PC-3 (cell line): ENCODE measurements at regions not wholly inside any gene's neighbourhood (a gene's known extent, or its start where the extent isn't known, plus 50 kb on each side); places are given as distances from the start of the nearest gene placed in this dataset.

Source experiments
- ATAC-seq: fragments of 200-7000 bp; cut with Tn5 transposase; 2 replicates; pipeline ENCODE4 v1.9.1; 2020; ENCODE audit warnings: mild to moderate bottlenecking, moderate library complexity
- BruUV-seq: library from RNA; stranded (reverse); fragments of 400-500 nt; replicated peaks from 2 replicates; lab custom pipeline; 2021; lab: Mats Ljungman, UMichigan
- CTCF ChIA-PET: fragments of 300-600 bp; sonication (Branson Sonifier 250); formaldehyde crosslinking; loops from one replicate; lab custom pipeline; 2022; ENCODE audit warnings: antibody characterized with exemption; lab: Charles Lee
- POLR2A ChIA-PET: fragments of 300-600 bp; sonication (Branson Sonifier 250); formaldehyde crosslinking; loops from one replicate; lab custom pipeline; 2022; ENCODE audit warnings: antibody characterized with exemption; ENCODE audit not compliant: unreplicated experiment; lab: Charles Lee
- DNase-seq: peaks from one replicate; pipeline ENCODE4 v3.0.0-alpha.2; 2015
- H2AFZ ChIP-seq: fragments of 300-600 bp; sonication (generic); 2 replicates; pipeline ENCODE4 v1.6.0; 2016; ENCODE audit warnings: antibody characterized with exemption, low read length
- H3F3A ChIP-seq: fragments of 300-600 bp; sonication (generic); one replicate; pipeline ENCODE4 v1.6.0; 2017; ENCODE audit warnings: antibody characterized with exemption, low read length, control low read depth, mild to moderate bottlenecking; ENCODE audit not compliant: unreplicated experiment
- H3K27ac ChIP-seq: fragments of 300-600 bp; sonication (generic); 2 replicates; pipeline ENCODE4 v1.5.1; 2016; ENCODE audit warnings: mild to moderate bottlenecking, low read length
- H3K27me3 ChIP-seq: fragments of 300-600 bp; sonication (generic); 2 replicates; pipeline ENCODE4 v1.6.1; 2016; ENCODE audit warnings: low read length, mixed read lengths
- H3K36me3 ChIP-seq: fragments of 300-600 bp; sonication (generic); 2 replicates; pipeline ENCODE4 v1.6.1; 2016; ENCODE audit warnings: low read depth, mixed run types, low read length, mixed read lengths
- H3K4me1 ChIP-seq: fragments of 300-600 bp; sonication (generic); 2 replicates; pipeline ENCODE4 v1.5.1; 2016; ENCODE audit warnings: low read length; ENCODE audit not compliant: insufficient read depth
- H3K4me2 ChIP-seq: fragments of 300-600 bp; sonication (generic); 2 replicates; pipeline ENCODE4 v1.6.0; 2016; ENCODE audit warnings: low read length
- H3K4me3 ChIP-seq: fragments of 300-600 bp; sonication (generic); 2 replicates; pipeline ENCODE4 v1.5.1; 2016; ENCODE audit warnings: mild to moderate bottlenecking, low read length, mixed read lengths
- H3K79me2 ChIP-seq: fragments of 300-600 bp; sonication (generic); 2 replicates; pipeline ENCODE4 v1.6.1; 2017; ENCODE audit warnings: low read length, mixed read lengths
- H3K9ac ChIP-seq: fragments of 300-600 bp; sonication (generic); 2 replicates; pipeline ENCODE4 v1.6.0; 2016; ENCODE audit warnings: mild to moderate bottlenecking, low read length
- H3K9me2 ChIP-seq: fragments of 300-600 bp; sonication (generic); replicated peaks from 2 replicates; pipeline ENCODE4 v1.6.1; 2016; ENCODE audit warnings: mixed run types, low read length, mixed read lengths
- H3K9me3 ChIP-seq: fragments of 300-600 bp; sonication (generic); 2 replicates; pipeline ENCODE4 v1.6.1; 2016; ENCODE audit warnings: low read length, mixed read lengths
- H4K20me1 ChIP-seq: fragments of 300-600 bp; sonication (generic); 2 replicates; pipeline ENCODE4 v1.6.1; 2016; ENCODE audit warnings: low read length, mixed read lengths
- EZH2 ChIP-seq: fragments of 300-600 bp; sonication (generic); IDR thresholded peaks from one replicate; pipeline ENCODE4 v1.6.1; 2017; ENCODE audit warnings: antibody characterized with exemption, mild to moderate bottlenecking, low read length; ENCODE audit not compliant: unreplicated experiment
- EZH2phosphoT487 ChIP-seq: fragments of 300-600 bp; sonication (generic); IDR thresholded peaks from 2 replicates; pipeline ENCODE4 v1.6.1; 2018; ENCODE audit warnings: mild to moderate bottlenecking, antibody characterized with exemption, low read length, borderline replicate concordance
- intact Hi-C: fragments of 100-400 bp; cut with micrococcal nuclease; formaldehyde crosslinking; loops from 2 replicates; pipeline ENCODE4 v1.9.0; 2023
- TF ChIP-seq, protein P1 (sequence below): fragments of 300-600 bp; sonication (generic); conservative IDR thresholded peaks from 2 replicates; pipeline ENCODE4 v1.5.1; 2017; ENCODE audit warnings: antibody characterized with exemption, low read depth, mild to moderate bottlenecking, low read length

DNA sequence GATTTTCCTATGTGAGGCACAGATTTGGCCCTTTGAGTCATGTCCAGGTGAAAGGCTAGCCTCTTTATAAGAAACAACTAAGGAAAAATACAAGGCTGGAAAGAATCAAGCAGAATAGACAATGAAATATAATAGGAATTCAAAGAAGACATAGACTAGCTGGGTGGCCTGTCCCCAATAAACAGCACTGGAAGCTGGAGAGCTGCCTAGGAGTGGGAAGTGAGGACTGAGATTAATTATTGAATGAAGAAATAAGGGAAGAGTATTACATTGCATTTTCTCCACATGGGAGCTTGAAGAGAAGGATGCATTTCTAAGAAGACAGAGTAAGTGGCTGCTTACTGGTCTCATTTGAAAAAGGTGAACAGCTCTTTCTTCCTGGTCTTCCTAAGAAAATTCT is 100.0 kb downstream of the CCDC34 start:
- no peak overlapping the region for H3K4me2 ChIP-seq
- H3K79me2 ChIP-seq = no peaks in the 10 kb centered on the region
- H2AFZ ChIP-seq = no peak overlapping the region
- no peak overlapping the region for H3K4me3 ChIP-seq
- ATAC-seq (no peak), DNase-seq (no peak)
- H3K9ac ChIP-seq = no peak overlapping the region
- no peaks in the 10 kb centered on the region for H3K27me3 ChIP-seq
- TF ChIP-seq EZH2phosphoT487 (no peak), EZH2 (no peak)
- TF ChIP-seq, protein P1, sequence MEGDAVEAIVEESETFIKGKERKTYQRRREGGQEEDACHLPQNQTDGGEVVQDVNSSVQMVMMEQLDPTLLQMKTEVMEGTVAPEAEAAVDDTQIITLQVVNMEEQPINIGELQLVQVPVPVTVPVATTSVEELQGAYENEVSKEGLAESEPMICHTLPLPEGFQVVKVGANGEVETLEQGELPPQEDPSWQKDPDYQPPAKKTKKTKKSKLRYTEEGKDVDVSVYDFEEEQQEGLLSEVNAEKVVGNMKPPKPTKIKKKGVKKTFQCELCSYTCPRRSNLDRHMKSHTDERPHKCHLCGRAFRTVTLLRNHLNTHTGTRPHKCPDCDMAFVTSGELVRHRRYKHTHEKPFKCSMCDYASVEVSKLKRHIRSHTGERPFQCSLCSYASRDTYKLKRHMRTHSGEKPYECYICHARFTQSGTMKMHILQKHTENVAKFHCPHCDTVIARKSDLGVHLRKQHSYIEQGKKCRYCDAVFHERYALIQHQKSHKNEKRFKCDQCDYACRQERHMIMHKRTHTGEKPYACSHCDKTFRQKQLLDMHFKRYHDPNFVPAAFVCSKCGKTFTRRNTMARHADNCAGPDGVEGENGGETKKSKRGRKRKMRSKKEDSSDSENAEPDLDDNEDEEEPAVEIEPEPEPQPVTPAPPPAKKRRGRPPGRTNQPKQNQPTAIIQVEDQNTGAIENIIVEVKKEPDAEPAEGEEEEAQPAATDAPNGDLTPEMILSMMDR = no peak
- no peak overlapping the region for H3K27ac ChIP-seq
- BruUV-seq = no TSS peak
- ChIA-PET POLR2A (no interaction called here), CTCF (no interaction called here)
- no peaks in the 10 kb centered on the region for H3K36me3 ChIP-seq
- H3K4me1 ChIP-seq = no peaks in the 10 kb centered on the region
- no peaks in the 10 kb centered on the region for H3F3A ChIP-seq
- intact Hi-C loops = no loop called here
- H3K9me2 ChIP-seq = no peaks in the 10 kb centered on the region
- H3K9me3 ChIP-seq = no peaks in the 10 kb centered on the region
- H4K20me1 ChIP-seq = no peaks in the 10 kb centered on the region

DNA sequence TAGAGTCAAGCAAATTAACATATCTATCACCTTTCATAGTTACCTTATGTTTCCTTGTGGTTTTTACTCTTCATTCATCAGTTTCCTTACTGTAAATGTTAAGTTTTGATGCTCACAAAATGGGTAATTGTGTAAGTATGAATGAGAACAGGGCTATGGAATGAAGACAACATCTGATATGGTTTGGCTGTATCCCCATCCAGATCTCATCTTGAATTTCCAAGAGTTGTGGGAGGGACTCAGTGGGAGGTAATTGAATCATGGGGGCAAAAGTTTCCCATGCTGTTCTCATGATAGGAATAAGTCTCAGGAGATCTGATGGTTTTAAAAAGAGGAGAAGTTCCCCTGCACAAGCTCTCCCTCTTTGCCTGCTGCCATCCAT is 107.6 kb downstream of the CCDC34 start:
- Histone ChIP-seq H3K79me2 (no peaks in the 10 kb centered on the region), H3K9ac (no peak overlapping the region), H3K4me3 (no peak overlapping the region), H3K9me2 (no peaks in the 10 kb centered on the region), H3K27ac (no peak overlapping the region), H4K20me1 (no peaks in the 10 kb centered on the region), H3K27me3 (no peaks in the 10 kb centered on the region), H2AFZ (no peak overlapping the region), H3K36me3 (no peaks in the 10 kb centered on the region), H3K4me2 (no peak overlapping the region), H3K9me3 (no peaks in the 10 kb centered on the region), H3K4me1 (no peaks in the 10 kb centered on the region), H3F3A (no peaks in the 10 kb centered on the region)
- BruUV-seq = no TSS peak
- DNase-seq = no peak
- TF ChIP-seq EZH2phosphoT487 = no peak
- TF ChIP-seq EZH2 = no peak
- TF ChIP-seq, protein P1 = no peak
- POLR2A ChIA-PET = no interaction called here
- intact Hi-C loops = no loop called here
- ATAC-seq = no peak
- CTCF ChIA-PET = no interaction called here

DNA sequence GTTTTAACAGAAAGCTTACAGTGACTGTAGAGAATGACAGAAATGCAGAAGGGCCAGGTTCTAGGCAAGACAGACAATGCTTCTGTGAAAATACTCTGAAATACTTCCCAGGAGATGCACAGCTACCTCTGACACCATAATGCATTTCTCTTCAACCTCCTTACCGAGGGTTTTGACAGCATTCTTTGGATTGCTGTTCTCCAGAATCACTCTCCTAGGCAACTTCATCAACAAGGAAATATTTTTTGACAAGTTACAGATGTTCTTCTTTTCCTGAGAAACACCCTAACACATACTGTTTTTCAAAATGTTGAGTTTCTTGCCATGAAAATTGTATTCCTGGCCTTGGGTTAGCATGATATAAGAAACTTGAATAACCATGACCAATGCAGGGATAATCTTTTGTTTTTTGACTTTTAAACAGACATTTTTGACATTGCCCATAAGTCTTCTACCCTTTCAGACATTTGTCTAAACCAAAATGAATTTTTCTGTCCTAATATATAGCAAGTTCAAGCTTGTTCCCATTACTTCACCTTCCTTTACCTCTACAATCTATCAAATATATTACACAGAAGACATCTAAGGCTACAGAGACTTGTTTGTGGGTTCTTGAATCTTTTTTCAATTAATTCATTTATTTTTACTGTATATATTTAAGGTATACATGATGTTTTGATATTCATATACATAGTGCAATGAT is 108.1 kb downstream of the CCDC34 start:
- Histone ChIP-seq H3K27me3 (no peaks in the 10 kb centered on the region), H3K4me3 (no peak overlapping the region), H2AFZ (no peak overlapping the region), H3K9ac (no peak overlapping the region), H3K36me3 (no peaks in the 10 kb centered on the region), H3K27ac (no peak overlapping the region), H4K20me1 (no peaks in the 10 kb centered on the region), H3K9me3 (no peaks in the 10 kb centered on the region), H3K4me1 (no peaks in the 10 kb centered on the region), H3K79me2 (no peaks in the 10 kb centered on the region), H3K9me2 (no peaks in the 10 kb centered on the region), H3K4me2 (no peak overlapping the region), H3F3A (no peaks in the 10 kb centered on the region)
- no peak for DNase-seq
- intact Hi-C loops = no loop called here
- ChIA-PET CTCF (no interaction called here), POLR2A (no interaction called here)
- TF ChIP-seq EZH2 (no peak), EZH2phosphoT487 (no peak)
- TF ChIP-seq, protein P1 = no peak
- no TSS peak for BruUV-seq
- no peak for ATAC-seq
